ENCODE measurements at regions not wholly inside any gene's neighbourhood (a gene's known extent, or its start where the extent isn't known, plus 50 kb on each side); places are given as distances from the start of the nearest gene placed in this dataset.

GRCh38 chr16:55273356-55273755 is 50.6 kb upstream of the IRX6 start:
- TF ChIP-seq JUN (IDR thresholded peaks at IDR 0.05; ENCODE audit: borderline replicate concordance, insufficient read depth, insufficient read length, low read depth) (no peak), POLR2A (IDR thresholded peaks at IDR 0.05; ENCODE audit: low read depth, low read length) (no peak), EZH2 (IDR thresholded peaks at IDR 0.05; ENCODE audit: borderline replicate concordance, low read depth, low read length, severe bottlenecking) (no peak), MYC (IDR thresholded peaks at IDR 0.05; ENCODE audit: low read depth, low read length) (no peak), POLR2AphosphoS5 (IDR thresholded peaks at IDR 0.05; ENCODE audit: insufficient read depth, low read depth, low read length) (no peak), CTCF (IDR thresholded peaks at IDR 0.05; ENCODE audit: extremely low read depth in 1 of 2, insufficient read depth in 1 of 2, low read depth in 1 of 2, low read length in 2 of 2) (no peak), MAX (IDR thresholded peaks at IDR 0.05; ENCODE audit: insufficient read depth, insufficient read length) (no peak), FOS (IDR thresholded peaks at IDR 0.05; ENCODE audit: borderline replicate concordance, insufficient read depth, low read length) (no peak), GATA2 (IDR thresholded peaks at IDR 0.05; ENCODE audit: insufficient read depth, insufficient read length, low read depth, low read length) (no peak)
- POLR2A ChIA-PET: no interaction called here

More at GRCh38 chr16:55273356-55273755, 50.6 kb upstream of the IRX6 start:
- Histone ChIP-seq H3K9me3 (replicated peaks; ENCODE audit: control insufficient read depth, insufficient read depth, low read length) (no peaks in the 10 kb centered on the region), H3K9me1 (replicated peaks; ENCODE audit: control insufficient read depth, extremely low read depth, insufficient read depth, low read length) (no peaks in the 10 kb centered on the region), H3K36me3 (ENCODE audit: control insufficient read depth in 2 of 2, extremely low read depth in 1 of 2, insufficient read depth in 2 of 2, low read length in 2 of 2) (no peaks in the 10 kb centered on the region), H3K4me3 (replicated peaks in 1 of 3; ENCODE audit: insufficient read depth in 1 of 3, low read depth in 1 of 3, low read length in 3 of 3) (no peak overlapping the region), H2AFZ (ENCODE audit: low read depth, low read length) (no peak overlapping the region), H3K27ac (ENCODE audit: insufficient read depth, low read depth, low read length) (no peak overlapping the region), H3K27me3 (ENCODE audit: control insufficient read depth in 2 of 2, insufficient read depth in 2 of 2, low read length in 2 of 2) (no peaks in the 10 kb centered on the region), H3K4me1 (ENCODE audit: control insufficient read depth, extremely low read depth, insufficient read depth, low read length) (no peaks in the 10 kb centered on the region), H4K20me1 (replicated peaks; ENCODE audit: control insufficient read depth, extremely low read depth, insufficient read depth, low read length) (no peaks in the 10 kb centered on the region), H3K79me2 (ENCODE audit: control insufficient read depth, insufficient read depth, low read length) (no peaks in the 10 kb centered on the region), H3K4me2 (ENCODE audit: insufficient read depth, low read length) (no peak overlapping the region), H3K9ac (replicated peaks; ENCODE audit: extremely low read depth, insufficient read depth, low read length) (no peak overlapping the region)
- dilution Hi-C loops (cut with MboI; ENCODE audit: extremely low pct_ligation_motif_present, low sequenced_read_pairs) (no loop called here), intact Hi-C loops (cut with micrococcal nuclease) (no loop called here)
- no peak for FAIRE-seq
- DNase-seq (ENCODE audit: low read depth, low spot score): no peak
- BruUV-seq (replicated peaks): no TSS peak
- CTCF ChIA-PET: interaction anchor here (1.3 kb wide), 1 partner anchor 16 kb away, joined by 3 read pairs; no protein-coding TSS in a partner anchor

Data from endothelial cell of umbilical vein (primary cell).